SK-N-SH treated with all-trans-retinoic acid at 6 μM for 48 hours (cell line): ENCODE measurements at regions not wholly inside any gene's neighbourhood (a gene's known extent, or its start where the extent isn't known, plus 50 kb on each side); places are given as distances from the start of the nearest gene placed in this dataset.

Experiments
- CSDC2 ChIP-seq: fragments of 250-450 bp; sonication (Bioruptor Pico); IDR thresholded peaks from 2 replicates; pipeline ENCODE4 v1.5.0; 2020; ENCODE audit warnings: mild to moderate bottlenecking, moderate library complexity
- ESRRG ChIP-seq: fragments of 250-450 bp; sonication (Bioruptor Pico); IDR thresholded peaks from 2 replicates; pipeline ENCODE4 v1.6.1; 2021; ENCODE audit warnings: mild to moderate bottlenecking
- TF ChIP-seq, protein P1 (sequence below): fragments of 250-450 bp; sonication (Bioruptor Pico); IDR thresholded peaks from 2 replicates; pipeline ENCODE4 v1.8.0; 2020; ENCODE audit warnings: mild to moderate bottlenecking, moderate library complexity, borderline replicate concordance

DNA sequence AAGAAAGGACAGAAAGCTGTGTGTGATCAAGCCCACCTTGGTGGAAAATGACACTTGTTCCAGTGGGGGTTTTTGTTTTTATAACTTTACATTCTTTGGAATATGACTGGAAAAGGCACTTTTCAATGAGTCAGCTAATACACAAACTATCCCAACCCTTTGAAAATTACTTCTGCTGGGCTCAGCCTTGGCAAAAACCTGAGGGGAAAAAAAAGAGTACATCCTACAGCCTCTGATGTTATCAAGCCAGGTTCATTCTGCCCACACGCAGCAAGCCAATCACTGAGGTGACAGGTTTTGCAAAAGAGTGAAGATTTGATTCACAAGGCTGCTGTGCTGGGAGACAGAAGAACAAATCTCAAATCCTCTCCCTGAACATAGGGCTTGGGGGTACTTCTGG lies 484.5 kb upstream of the ERCC4 start:
- TF ChIP-seq ESRRG (CRISPR knock-in tag) = no peak
- TF ChIP-seq, protein P1, sequence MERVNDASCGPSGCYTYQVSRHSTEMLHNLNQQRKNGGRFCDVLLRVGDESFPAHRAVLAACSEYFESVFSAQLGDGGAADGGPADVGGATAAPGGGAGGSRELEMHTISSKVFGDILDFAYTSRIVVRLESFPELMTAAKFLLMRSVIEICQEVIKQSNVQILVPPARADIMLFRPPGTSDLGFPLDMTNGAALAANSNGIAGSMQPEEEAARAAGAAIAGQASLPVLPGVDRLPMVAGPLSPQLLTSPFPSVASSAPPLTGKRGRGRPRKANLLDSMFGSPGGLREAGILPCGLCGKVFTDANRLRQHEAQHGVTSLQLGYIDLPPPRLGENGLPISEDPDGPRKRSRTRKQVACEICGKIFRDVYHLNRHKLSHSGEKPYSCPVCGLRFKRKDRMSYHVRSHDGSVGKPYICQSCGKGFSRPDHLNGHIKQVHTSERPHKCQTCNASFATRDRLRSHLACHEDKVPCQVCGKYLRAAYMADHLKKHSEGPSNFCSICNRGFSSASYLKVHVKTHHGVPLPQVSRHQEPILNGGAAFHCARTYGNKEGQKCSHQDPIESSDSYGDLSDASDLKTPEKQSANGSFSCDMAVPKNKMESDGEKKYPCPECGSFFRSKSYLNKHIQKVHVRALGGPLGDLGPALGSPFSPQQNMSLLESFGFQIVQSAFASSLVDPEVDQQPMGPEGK (CRISPR knock-in tag) = no peak
- TF ChIP-seq CSDC2 (CRISPR knock-in tag) = no peak
